Osteoblast (primary cell): ENCODE measurements at regions not wholly inside any gene's neighbourhood (a gene's known extent, or its start where the extent isn't known, plus 50 kb on each side); places are given as distances from the start of the nearest gene placed in this dataset.
A peak's percentile ranks its signal among the peaks of the same experiment; 100 is the strongest.

Experiments used
- DNase-seq: peaks from one replicate; pipeline ENCODE4 v3.0.0; 2011; ENCODE audit warnings: low spot score, mixed read lengths; ENCODE audit not compliant: insufficient read length; ENCODE audit errors: missing footprints
- H2AFZ ChIP-seq: 2 replicates; pipeline ENCODE4 v1.6.0; 2011; ENCODE audit warnings: mild to moderate bottlenecking, low read length
- H3K27ac ChIP-seq: 2 replicates; pipeline ENCODE4 v1.5.1; 2011; ENCODE audit warnings: mild to moderate bottlenecking, low read depth, low read length, moderate library complexity
- H3K27me3 ChIP-seq: 2 replicates; pipeline ENCODE4 v1.6.0; 2012; ENCODE audit warnings: mild to moderate bottlenecking, control low read depth, inconsistent platforms, low read length, moderate library complexity; ENCODE audit not compliant: insufficient read depth
- H3K36me3 ChIP-seq: 2 replicates; pipeline ENCODE4 v1.5.1; 2011; ENCODE audit warnings: mild to moderate bottlenecking, low read length, control low read depth, moderate library complexity; ENCODE audit not compliant: insufficient read depth
- H3K4me1 ChIP-seq: 2 replicates; pipeline ENCODE4 v1.5.1; 2011; ENCODE audit warnings: mild to moderate bottlenecking, low read length, control low read depth, moderate library complexity; ENCODE audit not compliant: insufficient read depth
- H3K4me2 ChIP-seq: 2 replicates; pipeline ENCODE4 v1.6.0; 2011; ENCODE audit warnings: mild to moderate bottlenecking, low read length; ENCODE audit not compliant: insufficient read depth
- H3K4me3 ChIP-seq: fragments of 200-600 bp; sonication (generic); 3 replicates; pipeline ENCODE4 v1.5.1; 2012; ENCODE audit warnings: mild to moderate bottlenecking, low read length, inconsistent platforms; ENCODE audit not compliant: insufficient read depth
- H3K79me2 ChIP-seq: 2 replicates; pipeline ENCODE4 v1.6.0; 2012; ENCODE audit warnings: mild to moderate bottlenecking, low read length, control low read depth, inconsistent platforms; ENCODE audit not compliant: insufficient read depth
- H3K9me3 ChIP-seq: 2 replicates; pipeline ENCODE4 v1.5.1; 2011; ENCODE audit warnings: low read depth, low read length, control low read depth
- H4K20me1 ChIP-seq: 2 replicates; pipeline ENCODE4 v1.6.0; 2012; ENCODE audit warnings: mild to moderate bottlenecking, low read length, control low read depth; ENCODE audit not compliant: insufficient read depth
- CTCF ChIP-seq: IDR thresholded peaks from 2 replicates; pipeline ENCODE4 v1.5.1; 2011; ENCODE audit warnings: mild to moderate bottlenecking, low read depth, low read length, moderate library complexity; ENCODE audit errors: extremely low read depth

DNA sequence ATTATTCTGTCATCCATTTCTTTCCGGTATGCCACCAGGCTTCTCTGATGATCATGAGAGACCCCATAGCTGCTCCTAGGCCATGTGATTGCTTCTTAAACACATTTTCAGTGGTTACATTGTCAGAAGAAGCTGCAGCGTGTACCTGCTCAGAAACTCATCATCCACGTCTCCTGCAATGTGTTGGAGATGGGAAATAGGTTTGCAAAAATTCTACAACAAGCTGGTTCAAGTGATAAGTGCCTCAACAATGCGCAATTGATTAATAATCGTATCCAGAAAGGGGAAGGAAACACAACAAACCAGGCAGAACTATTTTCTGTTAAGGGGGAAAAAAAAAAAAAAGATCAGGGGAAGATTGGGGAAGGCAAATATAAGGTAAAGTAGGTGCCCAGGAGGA is 75.7 kb upstream of the THUMPD2 start:
- Histone ChIP-seq H3K4me2 (no peak overlapping the region), H2AFZ (no peak overlapping the region), H4K20me1 (no peaks in the 10 kb centered on the region), H3K4me3 (no peak overlapping the region), H3K79me2 (no peaks in the 10 kb centered on the region), H3K36me3 (no peaks in the 10 kb centered on the region), H3K9me3 (no peaks in the 10 kb centered on the region), H3K27me3 (no peaks in the 10 kb centered on the region), H3K27ac (no peak overlapping the region), H3K4me1 (peaks cover 7% of the 10 kb centered on the region)
- no peak for TF ChIP-seq CTCF
- no peak for DNase-seq

DNA sequence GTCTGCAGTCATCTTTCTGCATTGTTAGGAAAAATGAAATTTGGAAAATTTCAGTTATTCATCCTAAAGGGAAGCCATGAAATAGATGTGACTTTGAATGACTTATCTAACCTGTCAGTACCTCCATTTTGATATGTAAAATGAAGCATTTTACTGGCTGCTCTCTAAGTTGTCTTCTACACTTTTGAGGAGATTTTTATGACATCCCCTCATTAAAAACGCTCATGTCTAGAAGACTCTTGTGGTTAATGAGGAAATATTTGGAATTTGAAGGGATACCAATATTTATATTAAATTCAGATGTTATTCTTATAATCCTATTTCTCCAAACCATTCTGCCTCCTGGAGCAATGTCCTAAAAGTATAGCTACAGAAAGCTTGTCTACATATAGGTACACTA is 73.8 kb upstream of the THUMPD2 start:
- no peaks in the 10 kb centered on the region for H3K9me3 ChIP-seq
- no peaks in the 10 kb centered on the region for H4K20me1 ChIP-seq
- no peak overlapping the region for H3K4me3 ChIP-seq
- H3K27me3 ChIP-seq: no peaks in the 10 kb centered on the region
- peaks cover 7% of the 10 kb centered on the region for H3K4me1 ChIP-seq
- TF ChIP-seq CTCF: no peak
- no peak overlapping the region for H2AFZ ChIP-seq
- no peaks in the 10 kb centered on the region for H3K36me3 ChIP-seq
- no peak overlapping the region for H3K4me2 ChIP-seq
- no peak overlapping the region for H3K27ac ChIP-seq
- H3K79me2 ChIP-seq: no peaks in the 10 kb centered on the region
- no peak for DNase-seq

- no peaks in the 10 kb centered on the region for H4K20me1 ChIP-seq
- H3K27ac ChIP-seq: no peak overlapping the region
- H3K4me3 ChIP-seq: peak overlapping the region; percentile 10
- TF ChIP-seq CTCF: peak; percentile 36
- no peak for DNase-seq
- H3K27me3 ChIP-seq: no peaks in the 10 kb centered on the region
- H2AFZ ChIP-seq: peak overlapping the region; percentile 2
- peak overlapping the region; percentile 58 for H3K4me2 ChIP-seq
- no peaks in the 10 kb centered on the region for H3K36me3 ChIP-seq
- peaks cover 7% of the 10 kb centered on the region for H3K4me1 ChIP-seq
- H3K79me2 ChIP-seq: no peaks in the 10 kb centered on the region
- H3K9me3 ChIP-seq: no peaks in the 10 kb centered on the region
Observed at GRCh38 chr2:39851651-39852110, 72.6 kb upstream of the THUMPD2 start.

- Histone ChIP-seq H3K36me3 (no peaks in the 10 kb centered on the region), H3K4me1 (peaks cover 7% of the 10 kb centered on the region), H3K27ac (no peak overlapping the region), H3K9me3 (no peaks in the 10 kb centered on the region), H3K79me2 (no peaks in the 10 kb centered on the region), H2AFZ (peak overlapping the region; percentile 2), H3K27me3 (no peaks in the 10 kb centered on the region), H3K4me2 (peak overlapping the region; percentile 58), H4K20me1 (no peaks in the 10 kb centered on the region), H3K4me3 (peak overlapping the region; percentile 10)
- no peak for DNase-seq
- TF ChIP-seq CTCF: no peak
Observed at GRCh38 chr2:39851251-39851650, 72.2 kb upstream of the THUMPD2 start.
